K562 (cell line): ENCODE measurements at regions not wholly inside any gene's neighbourhood (a gene's known extent, or its start where the extent isn't known, plus 50 kb on each side); places are given as distances from the start of the nearest gene placed in this dataset.

ENCODE experiments used
- DEAF1 ChIP-seq: fragments of 450-650 bp; formaldehyde crosslinking; IDR thresholded peaks from 2 replicates; pipeline ENCODE4 v1.4.0; 2020; ENCODE audit warnings: mild to moderate bottlenecking, moderate library complexity
- ELK1 ChIP-seq: sonication (generic); formaldehyde crosslinking; IDR thresholded peaks from 2 replicates; pipeline ENCODE4 v1.8.1; 2022; ENCODE audit warnings: missing genetic modification reagents
- ETS2 ChIP-seq: IDR thresholded peaks from 2 replicates; pipeline ENCODE4 v1.6.1; 2016; ENCODE audit warnings: borderline replicate concordance, missing genetic modification characterization, mild to moderate bottlenecking, moderate library complexity, missing compliant biosample characterization; ENCODE audit not compliant: poor library complexity, severe bottlenecking
- HINFP ChIP-seq: fragments of 450-650 bp; conservative IDR thresholded peaks from 2 replicates; pipeline ENCODE4 v1.6.1; 2016; ENCODE audit warnings: missing genetic modification characterization, low read depth, mild to moderate bottlenecking, control low read depth, missing compliant biosample characterization
- HMG20B ChIP-seq: fragments of 250-450 bp; sonication (Bioruptor Pico); IDR thresholded peaks from 2 replicates; pipeline ENCODE4 v1.5.0; 2021; ENCODE audit warnings: mild to moderate bottlenecking
- HMGN3 ChIP-seq: IDR thresholded peaks from 2 replicates; pipeline ENCODE4 v1.6.1; 2011; ENCODE audit warnings: borderline replicate concordance, low read depth, mild to moderate bottlenecking, mixed read lengths, low read length; ENCODE audit not compliant: insufficient read length; ENCODE audit errors: extremely low read depth
- KDM1A ChIP-seq, 2 experiments: fragments of 450-650 bp; IDR thresholded peaks; 2 replicates each; pipeline ENCODE4 v1.6.1; 2016; ENCODE audit warnings: mild to moderate bottlenecking in 2 of 2
- MXD1 ChIP-seq: fragments of 250-450 bp; sonication (Bioruptor Pico); IDR thresholded peaks from 2 replicates; pipeline ENCODE4 v1.8.0; 2021; ENCODE audit warnings: borderline replicate concordance, mild to moderate bottlenecking, moderate library complexity; ENCODE audit not compliant: poor library complexity, severe bottlenecking
- NCOA1 ChIP-seq: fragments of 450-650 bp; IDR thresholded peaks from 2 replicates; pipeline ENCODE4 v1.6.1; 2016; ENCODE audit warnings: low read depth
- PTTG1 ChIP-seq: fragments of 450-650 bp; IDR thresholded peaks from 2 replicates; pipeline ENCODE4 v1.6.1; 2016; ENCODE audit warnings: low read depth, mild to moderate bottlenecking, missing genetic modification characterization, missing compliant biosample characterization
- SIX5 ChIP-seq, 2 experiments: IDR thresholded peaks; 2 replicates each; pipeline ENCODE4 v1.6.1; 2011; ENCODE audit warnings: low read length in 2 of 2, borderline replicate concordance in 1 of 2, low read depth in 1 of 2, mild to moderate bottlenecking in 1 of 2, moderate library complexity in 1 of 2; ENCODE audit not compliant: insufficient read depth in 1 of 2
- ZNF134 ChIP-seq: fragments of 250-450 bp; sonication (Bioruptor Pico); conservative IDR thresholded peaks from 2 replicates; pipeline ENCODE4 v1.4.0; 2020
- ZNF143 ChIP-seq: sonication (generic); formaldehyde crosslinking; IDR thresholded peaks from 2 replicates; pipeline ENCODE4 v1.9.0; 2022; ENCODE audit warnings: mild to moderate bottlenecking, missing genetic modification reagents
- ZNF217 ChIP-seq: sonication (generic); formaldehyde crosslinking; IDR thresholded peaks from 2 replicates; pipeline ENCODE4 v1.8.0; 2022; ENCODE audit warnings: mild to moderate bottlenecking, missing genetic modification reagents
- ZNF277 ChIP-seq: fragments of 250-450 bp; sonication (Bioruptor Pico); IDR thresholded peaks from 2 replicates; pipeline ENCODE4 v1.8.0; 2022; ENCODE audit warnings: inconsistent platforms, mild to moderate bottlenecking, moderate library complexity, borderline replicate concordance
- ZNF586 ChIP-seq: fragments of 450-650 bp; formaldehyde crosslinking; conservative IDR thresholded peaks from 2 replicates; pipeline ENCODE4 v1.4.0; 2020; ENCODE audit warnings: mild to moderate bottlenecking, moderate library complexity
- ZNF764 ChIP-seq: fragments of 250-450 bp; sonication (Bioruptor Pico); IDR thresholded peaks from 2 replicates; pipeline ENCODE4 v1.4.0; 2020; ENCODE audit warnings: low read depth, mild to moderate bottlenecking, moderate library complexity
- ZNF766 ChIP-seq: fragments of 200-800 bp; sonication (Bioruptor generic); conservative IDR thresholded peaks from 2 replicates; pipeline ENCODE4 v1.6.1; 2016; ENCODE audit warnings: missing genetic modification characterization, missing compliant biosample characterization

DNA sequence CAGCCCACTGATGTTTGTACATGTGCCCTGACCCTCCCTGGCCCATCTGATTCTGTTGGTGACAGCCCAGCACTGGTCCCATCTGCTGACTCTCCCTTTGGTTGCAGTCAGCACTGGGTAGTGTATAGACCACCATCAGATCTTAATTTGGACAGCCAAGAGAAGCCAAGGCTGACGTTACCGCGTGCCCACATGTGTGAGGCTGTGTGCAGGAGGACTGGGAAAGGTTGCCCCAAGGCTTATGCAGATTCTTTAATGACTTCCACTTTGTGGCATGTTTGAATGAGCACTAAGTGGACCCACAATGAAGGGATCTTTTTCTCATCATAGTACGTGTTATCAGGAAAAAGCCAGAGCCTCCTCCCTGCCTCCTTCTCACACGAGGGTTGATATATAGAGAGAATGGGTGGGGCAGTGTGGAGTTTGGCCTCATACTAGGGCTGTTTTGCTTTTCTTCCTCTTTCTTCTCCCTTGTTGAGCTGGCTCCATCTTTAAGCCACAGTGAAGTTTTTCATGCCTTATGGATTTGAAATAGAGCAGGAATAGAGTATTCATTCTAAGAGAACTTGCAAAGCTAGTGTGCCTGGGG lies 93.5 kb downstream of the NAV1 start (continued):
- TF ChIP-seq ZNF277 (CRISPR knock-in tag) = no peak
- peak; percentile 21; the same call in 1 of the 2 replicates for TF ChIP-seq ZNF766
- no peak for TF ChIP-seq KDM1A (IDR thresholded peaks at IDR 0.05)
- no peak for TF ChIP-seq HMGN3
- TF ChIP-seq ZNF143 (CRISPR knock-in tag) = no peak
- no peak for TF ChIP-seq ZNF586 (CRISPR knock-in tag)
- TF ChIP-seq HMG20B (CRISPR knock-in tag) = no peak
- 0 out of 2 replicates have a peak, but pooled peaks have one; percentile 17 for TF ChIP-seq HINFP
- no peak for TF ChIP-seq ZNF217 (CRISPR knock-in tag)
- no peak for TF ChIP-seq SIX5 (IDR thresholded peaks at IDR 0.05; ENCODE audit: borderline replicate concordance in 1 of 2, insufficient read depth in 1 of 2, low read depth in 1 of 2, low read length in 2 of 2)
- no peak for TF ChIP-seq PTTG1 (tag)
- no peak for TF ChIP-seq ZNF134 (CRISPR knock-in tag)
- no peak for TF ChIP-seq NCOA1
- TF ChIP-seq MXD1 = no peak
- no peak for TF ChIP-seq ETS2 (tag)
- no peak for TF ChIP-seq ELK1
- TF ChIP-seq ZNF764 (CRISPR knock-in tag) = no peak
- no peak for TF ChIP-seq DEAF1 (CRISPR knock-in tag)
